SK-N-SH (cell line): ENCODE measurements at regions not wholly inside any gene's neighbourhood (a gene's known extent, or its start where the extent isn't known, plus 50 kb on each side); places are given as distances from the start of the nearest gene placed in this dataset.

Experiments
- EP300 ChIP-seq, 2 experiments: IDR thresholded peaks; 2 replicates each; pipeline versions ENCODE4 v1.4.0 to v1.6.1; 2012; ENCODE audit warnings: borderline replicate concordance in 1 of 2, low read depth in 1 of 2, low read length in 1 of 2
- FOSL2 ChIP-seq: IDR thresholded peaks from 2 replicates; pipeline ENCODE4 v1.4.0; 2012; ENCODE audit warnings: low read depth, mild to moderate bottlenecking, moderate library complexity, borderline replicate concordance
- TF ChIP-seq, protein P1 (sequence below): fragments of 200-600 bp; sonication (generic); IDR thresholded peaks from 2 replicates; pipeline ENCODE4 v1.6.1; 2017; ENCODE audit warnings: antibody characterized with exemption, mild to moderate bottlenecking, moderate library complexity

DNA sequence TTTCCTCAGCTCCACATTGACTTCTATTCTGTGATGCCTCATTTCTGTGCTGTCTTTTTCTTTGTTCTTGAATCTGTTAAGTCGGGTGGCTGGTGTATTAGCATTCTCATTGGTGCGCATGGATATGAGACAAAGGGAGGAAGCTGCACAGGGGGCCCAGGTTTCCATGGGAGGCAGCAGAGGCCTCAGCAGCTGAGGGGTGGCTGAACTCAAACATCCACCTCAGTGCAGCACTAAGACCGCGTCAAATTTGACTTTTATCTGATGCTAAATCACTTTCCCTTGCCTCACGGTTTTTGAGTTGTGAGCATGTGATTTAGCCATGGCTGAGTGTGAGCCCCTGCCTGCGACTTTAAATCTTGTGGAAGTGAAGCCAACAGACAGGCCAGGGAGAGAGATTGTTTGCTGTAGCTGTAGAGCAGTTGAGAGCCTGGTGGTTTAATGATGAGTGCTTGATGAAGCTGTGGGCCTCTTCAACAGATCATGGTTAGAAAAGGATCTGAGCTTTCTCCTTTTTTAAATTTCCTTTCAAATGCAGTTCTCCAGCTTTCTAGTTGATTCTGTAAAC is 193.3 kb upstream of the ZNF804B start:
- no peak for TF ChIP-seq FOSL2
- no peak for TF ChIP-seq EP300 (IDR thresholded peaks at IDR 0.05; ENCODE audit: borderline replicate concordance in 1 of 2, low read depth in 1 of 2, low read length in 1 of 2)
- TF ChIP-seq, protein P1, sequence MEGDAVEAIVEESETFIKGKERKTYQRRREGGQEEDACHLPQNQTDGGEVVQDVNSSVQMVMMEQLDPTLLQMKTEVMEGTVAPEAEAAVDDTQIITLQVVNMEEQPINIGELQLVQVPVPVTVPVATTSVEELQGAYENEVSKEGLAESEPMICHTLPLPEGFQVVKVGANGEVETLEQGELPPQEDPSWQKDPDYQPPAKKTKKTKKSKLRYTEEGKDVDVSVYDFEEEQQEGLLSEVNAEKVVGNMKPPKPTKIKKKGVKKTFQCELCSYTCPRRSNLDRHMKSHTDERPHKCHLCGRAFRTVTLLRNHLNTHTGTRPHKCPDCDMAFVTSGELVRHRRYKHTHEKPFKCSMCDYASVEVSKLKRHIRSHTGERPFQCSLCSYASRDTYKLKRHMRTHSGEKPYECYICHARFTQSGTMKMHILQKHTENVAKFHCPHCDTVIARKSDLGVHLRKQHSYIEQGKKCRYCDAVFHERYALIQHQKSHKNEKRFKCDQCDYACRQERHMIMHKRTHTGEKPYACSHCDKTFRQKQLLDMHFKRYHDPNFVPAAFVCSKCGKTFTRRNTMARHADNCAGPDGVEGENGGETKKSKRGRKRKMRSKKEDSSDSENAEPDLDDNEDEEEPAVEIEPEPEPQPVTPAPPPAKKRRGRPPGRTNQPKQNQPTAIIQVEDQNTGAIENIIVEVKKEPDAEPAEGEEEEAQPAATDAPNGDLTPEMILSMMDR: no peak
